SK-N-SH (cell line): ENCODE measurements at regions not wholly inside any gene's neighbourhood (a gene's known extent, or its start where the extent isn't known, plus 50 kb on each side); places are given as distances from the start of the nearest gene placed in this dataset.

ENCODE experiments used
- CTCF ChIP-seq: fragments of 200-600 bp; sonication (generic); IDR thresholded peaks from 2 replicates; pipeline ENCODE4 v1.6.1; 2017; ENCODE audit warnings: antibody characterized with exemption, mild to moderate bottlenecking, moderate library complexity
- EP300 ChIP-seq, 2 experiments: IDR thresholded peaks; 2 replicates each; pipeline versions ENCODE4 v1.4.0 to v1.6.1; 2012; ENCODE audit warnings: borderline replicate concordance in 1 of 2, low read depth in 1 of 2, low read length in 1 of 2
- EZH2phosphoT487 ChIP-seq: fragments of 200-600 bp; sonication (generic); IDR thresholded peaks from 2 replicates; pipeline ENCODE4 v1.6.1; 2017; ENCODE audit warnings: low read depth, mixed run types, mild to moderate bottlenecking, antibody characterized with exemption, moderate library complexity, borderline replicate concordance
- GABPA ChIP-seq: IDR thresholded peaks from 2 replicates; pipeline ENCODE4 v1.4.0; 2012; ENCODE audit warnings: low read depth, mild to moderate bottlenecking
- POLR2AphosphoS5 ChIP-seq: IDR thresholded peaks from 2 replicates; pipeline ENCODE4 v1.6.1; 2012; ENCODE audit warnings: low read depth, low read length
- RCOR1 ChIP-seq: fragments of 150-350 bp; IDR thresholded peaks from 2 replicates; pipeline ENCODE4 v1.6.1; 2017; ENCODE audit warnings: antibody characterized with exemption, low read length
- REST ChIP-seq: IDR thresholded peaks from 2 replicates; pipeline ENCODE4 v1.6.1; 2012; ENCODE audit warnings: mild to moderate bottlenecking, low read depth, low read length, moderate library complexity
- RFX5 ChIP-seq: IDR thresholded peaks from 2 replicates; pipeline ENCODE4 v1.6.1; 2012; ENCODE audit warnings: mild to moderate bottlenecking, improper control_type of control experiment, low read length
- SMC3 ChIP-seq: IDR thresholded peaks from 2 replicates; pipeline ENCODE4 v1.6.1; 2012; ENCODE audit warnings: low read depth, low read length, improper control_type of control experiment
- TF ChIP-seq, protein P1 (sequence below): IDR thresholded peaks from 2 replicates; pipeline ENCODE4 v1.4.0; 2012; ENCODE audit warnings: low read depth, borderline replicate concordance

DNA sequence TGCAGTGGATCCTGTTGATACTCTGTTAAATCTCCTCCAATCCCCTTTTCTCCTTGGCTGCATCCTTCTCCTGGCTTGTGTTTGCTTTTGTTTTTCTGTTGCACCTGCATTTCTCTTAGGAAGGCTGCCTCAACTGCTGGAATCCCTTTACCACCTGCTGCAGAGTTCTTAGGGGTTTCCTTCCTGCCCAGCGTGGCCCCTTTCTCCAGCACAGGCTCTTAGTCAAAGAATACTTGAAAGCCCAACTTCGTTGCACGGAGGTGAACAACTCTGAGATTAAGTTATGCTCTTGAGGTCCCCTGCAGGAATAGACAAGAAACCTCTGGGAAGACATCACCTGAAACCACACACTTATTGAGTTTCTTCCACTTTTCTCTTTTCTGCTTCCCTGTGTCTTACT lies 121.6 kb upstream of the GRM7 start:
- TF ChIP-seq CTCF (no peak), RFX5 (no peak), GABPA (no peak), REST (no peak), SMC3 (no peak), EZH2phosphoT487 (no peak), POLR2AphosphoS5 (no peak), RCOR1 (no peak), EP300 (IDR thresholded peaks at IDR 0.05; ENCODE audit: borderline replicate concordance in 1 of 2, low read depth in 1 of 2, low read length in 1 of 2) (no peak)
- TF ChIP-seq, protein P1, sequence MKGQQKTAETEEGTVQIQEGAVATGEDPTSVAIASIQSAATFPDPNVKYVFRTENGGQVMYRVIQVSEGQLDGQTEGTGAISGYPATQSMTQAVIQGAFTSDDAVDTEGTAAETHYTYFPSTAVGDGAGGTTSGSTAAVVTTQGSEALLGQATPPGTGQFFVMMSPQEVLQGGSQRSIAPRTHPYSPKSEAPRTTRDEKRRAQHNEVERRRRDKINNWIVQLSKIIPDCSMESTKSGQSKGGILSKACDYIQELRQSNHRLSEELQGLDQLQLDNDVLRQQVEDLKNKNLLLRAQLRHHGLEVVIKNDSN, result no peak
